Immature natural killer cell (primary cell): ENCODE measurements at regions not wholly inside any gene's neighbourhood (a gene's known extent, or its start where the extent isn't known, plus 50 kb on each side); places are given as distances from the start of the nearest gene placed in this dataset.
"Not testable (repeated sequence)": the region's sequence is repeated elsewhere in the genome, so short reads cannot be mapped to it uniquely, and the experiment has no call there.

Experiments used
- DNase-seq, 3 donors: peaks; one replicate each; pipeline ENCODE4 v3.0.0; 2022; ENCODE audit warnings: mixed read lengths in 1 of 3
- H3K27ac Mint-ChIP-seq, 6 donors: one replicate each; pipeline ENCODE4 v1.8.0; 2020; ENCODE audit warnings: mixed read lengths in 6 of 6, mild to moderate bottlenecking in 5 of 6, inconsistent platforms in 4 of 6, moderate library complexity in 3 of 6
- H3K27me3 Mint-ChIP-seq, 3 donors: one replicate each; pipeline ENCODE4 v1.8.0; 2020 to 2021; ENCODE audit warnings: low read depth in 3 of 3, mild to moderate bottlenecking in 3 of 3, mixed read lengths in 3 of 3, moderate library complexity in 3 of 3, inconsistent platforms in 1 of 3
- H3K36me3 Mint-ChIP-seq, 3 donors: one replicate each; pipeline ENCODE4 v1.8.0; 2020; ENCODE audit warnings: mixed read lengths in 3 of 3, inconsistent platforms in 2 of 3, mild to moderate bottlenecking in 2 of 3
- H3K4me1 Mint-ChIP-seq, 2 donors: one replicate each; pipeline ENCODE4 v1.8.0; 2020; ENCODE audit warnings: inconsistent platforms in 2 of 2, mild to moderate bottlenecking in 2 of 2, mixed read lengths in 2 of 2, moderate library complexity in 1 of 2
- H3K4me3 Mint-ChIP-seq, 5 donors: one replicate each; pipeline ENCODE4 v1.8.0; 2020; ENCODE audit warnings: mild to moderate bottlenecking in 5 of 5, mixed read lengths in 5 of 5, inconsistent platforms in 3 of 5, moderate library complexity in 3 of 5
- H3K9me3 Mint-ChIP-seq, 6 donors: one replicate each; pipeline ENCODE4 v1.8.0; 2020; ENCODE audit warnings: mild to moderate bottlenecking in 6 of 6, mixed read lengths in 6 of 6, inconsistent platforms in 4 of 6, moderate library complexity in 3 of 6

GRCh38 chr7:131816391-131817007 lies 260.1 kb upstream of the PODXL start:
- DNase-seq = no peak
- no peak overlapping the region for H3K27ac Mint-ChIP-seq
- H3K9me3 Mint-ChIP-seq = peaks cover 0 to 3% (median 0%) of the 10 kb centered on the region in 6 donors
- no peak overlapping the region for H3K4me3 Mint-ChIP-seq
- H3K36me3 Mint-ChIP-seq = no peaks in the 10 kb centered on the region
- peaks cover 3 to 13% (median 4%) of the 10 kb centered on the region in 3 donors for H3K27me3 Mint-ChIP-seq
- no peaks in the 10 kb centered on the region for H3K4me1 Mint-ChIP-seq

GRCh38 chr7:131808736-131809135 lies 252.3 kb upstream of the PODXL start:
- no peak for DNase-seq
- Mint-ChIP-seq H3K27me3 (peaks cover 1 to 10% (median 8%) of the 10 kb centered on the region in 3 donors), H3K9me3 (peaks cover 0 to 8% (median 0%) of the 10 kb centered on the region in 6 donors), H3K36me3 (no peaks in the 10 kb centered on the region), H3K4me3 (no peak overlapping the region), H3K27ac (no peak overlapping the region), H3K4me1 (no peaks in the 10 kb centered on the region)

DNA sequence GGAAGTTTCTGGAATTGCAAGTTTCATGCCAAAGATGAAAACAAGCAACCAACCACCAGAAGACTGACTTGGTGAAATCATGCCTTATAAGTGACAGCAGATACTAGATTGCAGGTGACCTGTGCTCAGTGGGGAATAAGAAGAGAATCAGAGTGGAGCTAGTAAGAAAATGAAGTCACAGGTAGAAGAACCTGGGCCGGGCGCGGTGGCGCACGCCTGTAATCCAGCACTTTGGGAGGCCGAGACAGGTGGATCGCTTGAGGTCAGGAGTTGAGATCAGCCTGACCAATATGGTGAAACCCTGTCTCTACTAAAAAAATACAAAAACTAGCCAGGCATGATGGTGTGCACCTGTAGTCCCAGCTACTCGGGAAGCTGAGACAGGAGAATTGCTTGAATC lies 251.7 kb upstream of the PODXL start:
- H3K9me3 Mint-ChIP-seq, DNase-seq, H3K4me3 Mint-ChIP-seq, H3K27ac Mint-ChIP-seq, H3K36me3 Mint-ChIP-seq, H3K4me1 Mint-ChIP-seq: not testable (repeated sequence)
- peaks cover 0 to 10% (median 8%) of the 10 kb centered on the region in 3 donors for H3K27me3 Mint-ChIP-seq

- H3K9me3 Mint-ChIP-seq = peaks cover 0 to 8% (median 0%) of the 10 kb centered on the region in 6 donors
- peaks cover 0 to 8% (median 7%) of the 10 kb centered on the region in 3 donors for H3K27me3 Mint-ChIP-seq
- H3K27ac Mint-ChIP-seq = no peak overlapping the region
- no peak overlapping the region for H3K4me3 Mint-ChIP-seq
- H3K36me3 Mint-ChIP-seq = no peaks in the 10 kb centered on the region
- no peak for DNase-seq
- H3K4me1 Mint-ChIP-seq = no peaks in the 10 kb centered on the region
Observed at GRCh38 chr7:131803816-131804215, 247.4 kb upstream of the PODXL start.

DNA sequence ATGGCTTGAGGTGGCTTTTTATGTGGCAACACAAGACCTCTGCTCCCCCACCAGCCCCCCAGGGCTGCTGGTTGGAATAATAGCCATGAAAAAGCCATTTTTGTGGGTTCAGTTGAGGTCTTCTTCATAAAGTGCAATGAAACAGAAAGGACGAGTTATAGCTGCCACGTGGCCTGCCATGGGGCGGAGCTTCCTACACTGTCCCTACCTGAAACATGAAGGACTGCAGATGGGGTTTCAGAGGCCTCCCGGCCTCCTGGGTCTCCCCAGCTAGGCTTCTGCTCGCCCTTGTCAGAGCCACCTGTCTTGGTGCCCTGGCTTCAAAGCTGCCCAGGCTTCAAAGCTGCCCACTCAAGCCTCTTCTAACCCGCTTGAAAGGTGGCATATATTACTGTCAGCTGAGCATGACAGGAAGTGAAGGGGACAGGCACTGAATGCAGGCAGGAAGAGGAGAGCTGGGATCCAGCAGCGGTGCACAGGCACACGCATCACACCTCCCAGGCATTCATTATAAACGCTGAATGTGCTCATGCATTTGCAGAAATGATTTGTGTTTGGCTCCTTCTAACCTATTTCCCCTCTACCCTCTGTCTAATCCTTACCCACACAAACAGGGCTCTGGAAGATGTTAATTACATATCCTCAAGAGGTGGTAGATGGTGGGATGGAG lies 245.9 kb upstream of the PODXL start:
- Mint-ChIP-seq H3K27me3 (peaks cover 0 to 10% (median 7%) of the 10 kb centered on the region in 3 donors), H3K9me3 (peaks cover 0 to 8% (median 0%) of the 10 kb centered on the region in 6 donors), H3K36me3 (no peaks in the 10 kb centered on the region), H3K27ac (no peak overlapping the region), H3K4me3 (no peak overlapping the region), H3K4me1 (no peaks in the 10 kb centered on the region)
- DNase-seq = no peak

DNA sequence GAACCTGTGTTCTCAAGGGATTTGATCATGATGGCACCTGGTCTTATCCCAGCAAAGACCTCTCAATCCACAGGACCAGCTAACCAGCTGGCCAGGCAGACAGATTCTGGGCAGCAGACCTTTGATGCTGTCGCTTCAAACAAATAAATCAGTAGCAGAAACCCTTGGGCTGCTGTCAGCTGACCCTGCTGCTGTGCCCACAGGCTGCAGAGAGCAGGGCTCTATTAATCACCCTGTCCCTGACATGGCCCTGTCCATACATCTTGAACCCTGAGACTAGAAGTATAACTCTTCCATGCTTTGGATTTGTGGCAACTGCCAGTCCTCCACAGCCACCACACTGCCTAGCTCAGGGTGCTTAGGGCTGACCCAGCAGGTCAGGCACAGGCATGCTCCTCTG lies 244.1 kb upstream of the PODXL start:
- Mint-ChIP-seq H3K27me3 (peaks cover 0 to 8% (median 5%) of the 10 kb centered on the region in 3 donors), H3K9me3 (peaks cover 0 to 4% (median 0%) of the 10 kb centered on the region in 6 donors), H3K36me3 (no peaks in the 10 kb centered on the region), H3K27ac (no peak overlapping the region), H3K4me3 (no peak overlapping the region), H3K4me1 (no peaks in the 10 kb centered on the region)
- DNase-seq = no peak

DNA sequence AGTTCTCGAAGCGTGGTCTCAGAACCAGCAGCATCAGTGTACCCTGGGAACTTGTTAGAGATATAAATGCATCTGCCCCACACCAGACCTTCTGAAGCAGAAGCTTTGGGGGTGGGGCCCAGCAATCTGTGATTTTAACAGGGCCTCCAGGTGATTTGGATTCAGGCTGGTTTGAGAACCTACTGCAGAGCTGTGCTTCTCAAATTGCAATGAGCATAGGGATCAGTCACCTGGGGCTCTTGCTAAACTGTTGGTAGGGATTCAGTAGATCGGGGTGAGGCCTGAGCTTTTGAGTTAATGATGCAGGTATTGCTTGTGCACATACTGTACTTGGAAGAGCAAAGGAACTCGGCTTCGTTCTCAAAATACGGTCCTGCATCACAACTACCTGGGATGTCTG lies 243.6 kb upstream of the PODXL start:
- no peak for DNase-seq
- no peak overlapping the region for H3K27ac Mint-ChIP-seq
- H3K4me3 Mint-ChIP-seq = no peak overlapping the region
- H3K9me3 Mint-ChIP-seq = peaks cover 0 to 2% (median 0%) of the 10 kb centered on the region in 6 donors
- H3K27me3 Mint-ChIP-seq = peaks cover 0 to 9% (median under 1%) of the 10 kb centered on the region in 3 donors
- H3K36me3 Mint-ChIP-seq = no peaks in the 10 kb centered on the region
- H3K4me1 Mint-ChIP-seq = no peaks in the 10 kb centered on the region

DNA sequence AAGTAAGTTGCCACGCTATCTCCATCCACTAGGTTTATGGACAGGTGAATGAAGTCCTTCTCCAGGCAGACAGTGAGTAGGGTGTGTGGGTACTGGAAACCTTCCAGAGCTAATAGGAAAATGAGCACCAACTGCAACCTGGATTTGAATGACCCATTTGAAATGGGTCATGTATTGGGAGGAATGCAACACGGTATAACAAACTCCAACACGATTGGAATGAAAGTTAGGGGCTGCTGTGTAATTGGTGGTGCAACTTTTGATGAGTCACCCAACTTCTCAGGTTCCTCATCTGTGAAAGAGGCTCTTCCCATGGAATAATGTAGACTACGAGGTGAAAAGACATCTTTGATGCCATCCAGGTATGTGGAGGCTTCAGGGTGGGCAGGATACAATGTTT lies 241.4 kb upstream of the PODXL start:
- peaks cover 0 to 8% (median 0%) of the 10 kb centered on the region in 3 donors for H3K27me3 Mint-ChIP-seq
- H3K27ac Mint-ChIP-seq = no peak overlapping the region
- no peak for DNase-seq
- H3K4me1 Mint-ChIP-seq = no peaks in the 10 kb centered on the region
- H3K4me3 Mint-ChIP-seq = no peak overlapping the region
- H3K36me3 Mint-ChIP-seq = no peaks in the 10 kb centered on the region
- no peaks in the 10 kb centered on the region for H3K9me3 Mint-ChIP-seq

GRCh38 chr7:131795400-131795799 lies 239.0 kb upstream of the PODXL start:
- Mint-ChIP-seq H3K27me3 (peaks cover 0 to 8% (median 2%) of the 10 kb centered on the region in 3 donors), H3K9me3 (peaks cover 0 to 2% (median 0%) of the 10 kb centered on the region in 6 donors)

GRCh38 chr7:131792311-131792710 lies 235.9 kb upstream of the PODXL start:
- peaks cover 0 to 3% (median 2%) of the 10 kb centered on the region in 3 donors for H3K27me3 Mint-ChIP-seq
- no peak overlapping the region for H3K4me3 Mint-ChIP-seq
- no peak overlapping the region for H3K27ac Mint-ChIP-seq
- no peak for DNase-seq
- no peaks in the 10 kb centered on the region for H3K36me3 Mint-ChIP-seq
- peaks cover 0 to 2% (median 0%) of the 10 kb centered on the region in 6 donors for H3K9me3 Mint-ChIP-seq
- no peaks in the 10 kb centered on the region for H3K4me1 Mint-ChIP-seq

More at GRCh38 chr7:131795400-131795799, 239.0 kb upstream of the PODXL start:
- Mint-ChIP-seq H3K4me3 (no peak overlapping the region), H3K36me3 (no peaks in the 10 kb centered on the region), H3K27ac (no peak overlapping the region), H3K4me1 (no peaks in the 10 kb centered on the region)
- no peak for DNase-seq

- no peak for DNase-seq
- Mint-ChIP-seq H3K27ac (no peak overlapping the region), H3K27me3 (peaks cover 2 to 5% (median 3%) of the 10 kb centered on the region in 3 donors), H3K36me3 (no peaks in the 10 kb centered on the region), H3K4me1 (no peaks in the 10 kb centered on the region), H3K4me3 (no peak overlapping the region), H3K9me3 (peaks cover 0 to 3% (median 0%) of the 10 kb centered on the region in 6 donors)
Observed at GRCh38 chr7:131787101-131787500, 230.7 kb upstream of the PODXL start.

DNA sequence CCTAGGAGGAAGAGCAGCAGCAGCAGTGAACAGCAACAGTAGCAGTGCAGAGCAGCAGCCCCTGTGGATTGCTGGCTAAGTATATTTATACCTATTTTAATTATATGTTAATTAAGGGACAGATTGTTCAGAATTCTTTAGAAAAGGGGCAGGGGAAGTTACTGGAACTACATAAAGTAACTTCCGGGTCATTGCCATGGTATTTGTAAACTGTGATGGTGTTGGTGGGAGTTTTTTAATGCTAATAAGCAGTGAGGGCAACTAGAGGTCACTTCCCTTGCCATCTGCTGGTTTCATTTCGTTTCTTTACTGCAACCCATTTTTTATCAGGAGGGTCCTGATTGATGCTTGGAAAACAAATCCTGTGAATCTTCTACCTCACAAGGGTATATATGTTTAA lies 229.8 kb upstream of the PODXL start:
- no peak for DNase-seq
- Mint-ChIP-seq H3K4me3 (no peak overlapping the region), H3K27me3 (peaks cover 0 to 5% (median 3%) of the 10 kb centered on the region in 3 donors), H3K36me3 (no peaks in the 10 kb centered on the region), H3K27ac (no peak overlapping the region), H3K4me1 (no peaks in the 10 kb centered on the region), H3K9me3 (peaks cover 0 to 3% (median 0%) of the 10 kb centered on the region in 6 donors)

DNA sequence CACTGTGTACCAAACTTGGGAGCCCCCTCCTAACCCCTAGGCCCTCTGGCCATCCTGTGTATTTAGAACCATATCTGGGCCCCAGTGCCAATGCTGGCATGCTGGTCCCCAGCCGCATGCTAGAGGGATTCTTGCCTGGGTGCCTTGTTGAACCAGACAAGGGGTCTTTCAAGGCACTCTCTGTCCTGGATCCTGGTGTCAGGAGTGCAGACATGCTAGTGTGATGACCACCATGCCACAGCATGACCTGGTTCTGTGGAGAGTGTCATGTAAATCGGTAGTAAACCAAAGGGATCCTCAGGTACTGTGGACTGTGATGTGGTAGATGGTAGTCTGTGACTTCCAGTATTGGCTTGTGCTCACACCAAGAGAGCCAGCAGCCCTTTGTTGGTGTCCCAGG lies 222.2 kb upstream of the PODXL start:
- Mint-ChIP-seq H3K4me1 (no peaks in the 10 kb centered on the region), H3K27ac (no peak overlapping the region), H3K9me3 (peaks cover 0 to 3% (median 0%) of the 10 kb centered on the region in 6 donors), H3K36me3 (no peaks in the 10 kb centered on the region), H3K4me3 (no peak overlapping the region), H3K27me3 (peaks cover 3 to 6% (median 3%) of the 10 kb centered on the region in 3 donors)
- no peak for DNase-seq

- Mint-ChIP-seq H3K9me3 (no peaks in the 10 kb centered on the region), H3K4me1 (no peaks in the 10 kb centered on the region), H3K4me3 (no peak overlapping the region), H3K27ac (no peak overlapping the region), H3K27me3 (peaks cover 5% of the 10 kb centered on the region in 3 donors), H3K36me3 (no peaks in the 10 kb centered on the region)
- no peak for DNase-seq
Observed at GRCh38 chr7:131774419-131775220, 218.2 kb upstream of the PODXL start.
